Stimulated activated effector memory CD8-positive, alpha-beta T cell treated with anti-CD3 and anti-CD28 coated beads, Interleukin-12 subunit alpha, Interleukin-12 subunit beta, amount 100 ng/mL, for 72 hours (primary cell): ENCODE measurements at regions not wholly inside any gene's neighbourhood (a gene's known extent, or its start where the extent isn't known, plus 50 kb on each side); places are given as distances from the start of the nearest gene placed in this dataset.

Source experiments
- ATAC-seq: fragments of 150-1000 bp; cut with Tn5 transposase; 2 replicates; pipeline ENCODE4 v1.10.0; 2021
- DNase-seq, 2 donors: peaks; one replicate each; pipeline ENCODE4 v3.0.0; 2021 to 2022; ENCODE audit warnings: low spot score in 2 of 2
- H3K27ac Mint-ChIP-seq: one replicate; pipeline ENCODE4 v1.8.0; 2022; ENCODE audit warnings: mild to moderate bottlenecking, mixed read lengths
- H3K36me3 Mint-ChIP-seq: one replicate; pipeline ENCODE4 v1.8.0; 2022; ENCODE audit warnings: mild to moderate bottlenecking, mixed read lengths
- H3K4me1 Mint-ChIP-seq: one replicate; pipeline ENCODE4 v1.8.0; 2022; ENCODE audit warnings: mixed read lengths
- H3K4me3 Mint-ChIP-seq: one replicate; pipeline ENCODE4 v1.8.0; 2022; ENCODE audit warnings: mild to moderate bottlenecking, mixed read lengths
- H3K9me3 Mint-ChIP-seq: one replicate; pipeline ENCODE4 v1.8.0; 2022; ENCODE audit warnings: mixed read lengths

DNA sequence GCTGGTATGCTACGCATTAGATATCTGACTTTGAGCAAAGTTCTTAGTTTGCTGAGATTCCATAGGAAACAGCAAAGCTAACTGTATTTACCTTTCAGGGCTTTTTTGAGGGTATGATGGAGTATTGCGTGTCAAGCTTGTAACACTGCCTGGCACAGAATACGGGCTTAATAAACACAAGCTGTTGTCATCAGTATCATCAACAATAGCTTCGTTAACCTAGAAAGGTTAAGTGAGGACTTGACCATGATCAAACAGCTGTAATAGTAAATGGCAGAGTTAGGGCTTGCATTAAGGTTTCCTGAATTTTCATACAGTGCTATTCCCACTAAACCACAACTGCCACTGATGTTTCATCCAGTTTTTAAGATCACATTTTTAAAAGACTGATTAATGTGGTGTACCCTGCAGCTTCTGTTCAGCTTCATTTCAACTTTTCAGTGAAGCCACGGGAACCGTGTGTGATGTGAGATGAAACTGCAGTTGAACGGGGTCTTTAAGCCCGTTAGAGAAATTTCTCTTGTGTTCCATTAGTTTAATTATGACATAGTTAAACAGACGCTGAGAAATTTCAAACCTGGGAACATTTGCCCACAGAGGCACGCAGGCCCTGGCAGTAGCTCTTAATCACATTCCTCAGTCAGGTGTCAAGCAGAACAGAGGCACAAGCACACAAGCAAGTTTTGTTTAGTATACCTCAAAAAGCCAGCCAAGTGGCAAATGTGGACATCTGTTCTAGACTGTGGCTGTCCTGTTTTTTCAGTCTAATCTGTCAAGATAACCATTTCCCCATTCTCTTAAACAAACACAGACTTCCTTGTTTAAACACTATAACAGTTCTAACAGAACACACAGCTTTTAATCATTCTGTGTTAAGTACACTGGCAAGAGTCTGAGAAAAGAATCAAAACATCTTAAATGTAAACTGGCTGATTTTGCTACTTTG lies 147.1 kb downstream of the ZNF608 start:
- H3K4me3 Mint-ChIP-seq = no peak overlapping the region
- ATAC-seq (no peak), DNase-seq (no peak)
- H3K9me3 Mint-ChIP-seq = peaks cover 2% of the 10 kb centered on the region
- no peaks in the 10 kb centered on the region for H3K4me1 Mint-ChIP-seq
- H3K27ac Mint-ChIP-seq = no peak overlapping the region
- no peaks in the 10 kb centered on the region for H3K36me3 Mint-ChIP-seq

- DNase-seq (no peak), ATAC-seq (no peak)
- H3K27ac Mint-ChIP-seq = no peak overlapping the region
- no peaks in the 10 kb centered on the region for H3K36me3 Mint-ChIP-seq
- peaks cover 2% of the 10 kb centered on the region for H3K9me3 Mint-ChIP-seq
- H3K4me3 Mint-ChIP-seq = no peak overlapping the region
- H3K4me1 Mint-ChIP-seq = no peaks in the 10 kb centered on the region
Measured at GRCh38 chr5:124596595-124597421, 149.6 kb downstream of the ZNF608 start.

GRCh38 chr5:124593952-124594351 lies 152.5 kb downstream of the ZNF608 start:
- H3K27ac Mint-ChIP-seq = no peak overlapping the region
- no peak for ATAC-seq
- no peaks in the 10 kb centered on the region for H3K36me3 Mint-ChIP-seq
- H3K9me3 Mint-ChIP-seq = peaks cover 2% of the 10 kb centered on the region
- no peak for DNase-seq
- H3K4me1 Mint-ChIP-seq = no peaks in the 10 kb centered on the region
- H3K4me3 Mint-ChIP-seq = no peak overlapping the region

- H3K27ac Mint-ChIP-seq = no peak overlapping the region
- ATAC-seq (no peak), DNase-seq (no peak)
- no peaks in the 10 kb centered on the region for H3K4me1 Mint-ChIP-seq
- no peaks in the 10 kb centered on the region for H3K36me3 Mint-ChIP-seq
- peaks cover 2% of the 10 kb centered on the region for H3K9me3 Mint-ChIP-seq
- no peak overlapping the region for H3K4me3 Mint-ChIP-seq
Measured at GRCh38 chr5:124592891-124593290, 153.5 kb downstream of the ZNF608 start.

DNA sequence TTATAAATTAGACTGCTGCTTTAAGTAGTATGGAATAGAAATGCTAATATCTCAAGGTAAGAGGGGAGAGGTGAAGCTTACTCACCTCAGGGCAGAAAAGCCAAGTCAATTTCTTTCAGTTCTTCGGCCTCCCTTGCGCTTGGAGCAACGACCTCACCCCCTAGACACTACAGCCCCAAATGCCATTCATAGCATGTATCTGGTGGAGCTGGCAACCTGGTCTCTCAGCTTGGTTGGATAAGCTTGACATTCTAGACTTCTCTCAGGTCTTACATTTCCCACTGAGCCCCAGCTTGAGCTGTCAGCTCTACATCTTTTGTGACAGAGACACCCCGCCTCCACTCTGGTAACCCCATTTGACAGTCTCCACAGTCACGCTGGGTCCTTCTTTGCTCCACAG lies 154.9 kb downstream of the ZNF608 start:
- H3K27ac Mint-ChIP-seq = no peak overlapping the region
- no peaks in the 10 kb centered on the region for H3K4me1 Mint-ChIP-seq
- H3K9me3 Mint-ChIP-seq = peaks cover 3% of the 10 kb centered on the region
- no peak for ATAC-seq
- H3K36me3 Mint-ChIP-seq = no peaks in the 10 kb centered on the region
- no peak for DNase-seq
- no peak overlapping the region for H3K4me3 Mint-ChIP-seq

- Mint-ChIP-seq H3K9me3 (peaks cover 6% of the 10 kb centered on the region), H3K27ac (no peak overlapping the region), H3K4me1 (no peaks in the 10 kb centered on the region), H3K36me3 (no peaks in the 10 kb centered on the region), H3K4me3 (no peak overlapping the region)
- DNase-seq (no peak), ATAC-seq (no peak)
Measured at GRCh38 chr5:124590686-124591085, 155.8 kb downstream of the ZNF608 start.

DNA sequence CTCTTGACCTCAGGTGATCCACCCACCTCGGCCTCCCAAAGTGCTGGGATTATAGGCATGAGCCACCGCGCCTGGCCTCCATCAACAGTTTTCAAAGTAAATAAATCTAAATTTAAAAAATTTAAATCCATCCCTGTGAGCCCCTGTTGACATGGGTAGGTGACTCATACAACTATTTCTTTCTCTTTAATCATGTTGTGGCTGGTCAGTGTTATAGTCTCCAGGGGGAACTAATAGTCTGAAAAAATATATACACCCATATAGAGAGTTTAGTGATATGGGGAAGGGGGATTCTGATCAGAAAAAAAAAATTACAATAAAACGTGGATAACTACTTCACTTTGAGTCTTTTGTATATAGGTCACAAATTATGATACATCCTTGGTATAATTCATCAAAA lies 159.2 kb downstream of the ZNF608 start:
- Mint-ChIP-seq H3K4me3 (no peak overlapping the region), H3K27ac (no peak overlapping the region), H3K9me3 (peaks cover 3% of the 10 kb centered on the region), H3K36me3 (no peaks in the 10 kb centered on the region), H3K4me1 (no peaks in the 10 kb centered on the region)
- DNase-seq = no peak
- ATAC-seq = no peak

GRCh38 chr5:124584991-124585715 lies 161.3 kb downstream of the ZNF608 start:
- Mint-ChIP-seq H3K27ac (no peak overlapping the region), H3K9me3 (peaks cover 3% of the 10 kb centered on the region), H3K4me1 (no peaks in the 10 kb centered on the region), H3K36me3 (no peaks in the 10 kb centered on the region), H3K4me3 (no peak overlapping the region)
- DNase-seq (no peak), ATAC-seq (peak; percentile 29)

DNA sequence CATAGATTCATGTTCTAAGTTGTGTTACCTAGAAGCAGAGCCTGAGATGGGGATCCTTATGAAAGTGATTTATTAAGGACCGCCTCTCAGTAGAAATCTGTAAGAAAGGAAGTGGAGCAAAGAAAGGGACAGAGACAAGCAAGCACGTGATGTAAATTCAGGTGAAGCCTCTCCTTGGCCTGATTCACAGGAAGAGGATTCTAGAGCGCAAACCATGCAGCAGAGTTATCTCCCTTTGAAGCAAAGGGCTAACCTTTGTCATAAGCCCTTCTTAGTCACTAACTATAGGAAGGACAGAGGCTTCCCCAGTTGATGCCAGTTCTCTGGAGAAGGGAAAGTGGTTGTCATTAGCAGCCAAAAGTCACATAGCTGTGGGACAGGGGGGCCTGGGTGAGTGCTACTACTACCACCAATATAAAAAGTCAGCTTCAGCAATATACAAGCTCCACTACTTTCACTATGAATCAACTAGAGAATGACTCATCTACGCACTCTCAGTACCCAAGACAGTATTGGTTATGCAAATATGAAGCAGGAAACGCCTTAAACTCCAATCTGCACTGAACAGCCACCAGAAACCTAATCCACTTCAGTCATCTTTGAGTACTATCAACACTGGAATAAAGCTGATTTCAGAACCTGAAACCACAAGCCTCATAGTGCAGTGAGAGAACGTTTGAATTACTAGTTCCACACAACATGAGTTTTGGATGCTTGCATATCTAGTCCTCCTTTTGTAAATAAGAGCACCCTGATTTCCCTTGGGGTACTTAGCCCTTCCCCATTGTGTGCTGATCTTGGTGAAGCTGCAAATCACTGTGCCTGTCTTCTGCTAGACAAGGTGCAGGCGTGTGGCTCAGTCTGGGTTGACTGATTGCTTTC lies 162.7 kb downstream of the ZNF608 start:
- Mint-ChIP-seq H3K4me1 (no peaks in the 10 kb centered on the region), H3K36me3 (no peaks in the 10 kb centered on the region), H3K9me3 (peaks cover 3% of the 10 kb centered on the region), H3K27ac (no peak overlapping the region), H3K4me3 (no peak overlapping the region)
- ATAC-seq (peak; percentile 93), DNase-seq (no peak)

DNA sequence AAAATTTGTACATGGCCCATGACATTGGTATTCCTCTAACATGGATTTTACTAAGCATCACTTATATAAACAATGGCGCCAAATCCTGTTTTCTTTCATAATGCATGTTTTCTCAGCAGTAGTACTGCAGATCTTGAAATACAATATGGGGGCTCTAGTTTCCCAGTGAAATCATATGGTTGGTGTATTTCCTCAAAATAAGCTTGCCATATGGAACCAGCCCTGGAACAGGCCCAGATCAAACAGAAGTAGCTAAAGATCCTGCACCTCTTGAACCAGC lies 163.9 kb downstream of the ZNF608 start:
- H3K27ac Mint-ChIP-seq = no peak overlapping the region
- H3K4me3 Mint-ChIP-seq = no peak overlapping the region
- H3K9me3 Mint-ChIP-seq = peaks cover 3% of the 10 kb centered on the region
- no peak for ATAC-seq
- H3K4me1 Mint-ChIP-seq = no peaks in the 10 kb centered on the region
- no peak for DNase-seq
- H3K36me3 Mint-ChIP-seq = no peaks in the 10 kb centered on the region

- ATAC-seq (no peak), DNase-seq (no peak)
- H3K9me3 Mint-ChIP-seq = peaks cover 3% of the 10 kb centered on the region
- no peaks in the 10 kb centered on the region for H3K4me1 Mint-ChIP-seq
- H3K4me3 Mint-ChIP-seq = no peak overlapping the region
- no peaks in the 10 kb centered on the region for H3K36me3 Mint-ChIP-seq
- H3K27ac Mint-ChIP-seq = no peak overlapping the region
Measured at GRCh38 chr5:124581738-124582560, 164.5 kb downstream of the ZNF608 start.

DNA sequence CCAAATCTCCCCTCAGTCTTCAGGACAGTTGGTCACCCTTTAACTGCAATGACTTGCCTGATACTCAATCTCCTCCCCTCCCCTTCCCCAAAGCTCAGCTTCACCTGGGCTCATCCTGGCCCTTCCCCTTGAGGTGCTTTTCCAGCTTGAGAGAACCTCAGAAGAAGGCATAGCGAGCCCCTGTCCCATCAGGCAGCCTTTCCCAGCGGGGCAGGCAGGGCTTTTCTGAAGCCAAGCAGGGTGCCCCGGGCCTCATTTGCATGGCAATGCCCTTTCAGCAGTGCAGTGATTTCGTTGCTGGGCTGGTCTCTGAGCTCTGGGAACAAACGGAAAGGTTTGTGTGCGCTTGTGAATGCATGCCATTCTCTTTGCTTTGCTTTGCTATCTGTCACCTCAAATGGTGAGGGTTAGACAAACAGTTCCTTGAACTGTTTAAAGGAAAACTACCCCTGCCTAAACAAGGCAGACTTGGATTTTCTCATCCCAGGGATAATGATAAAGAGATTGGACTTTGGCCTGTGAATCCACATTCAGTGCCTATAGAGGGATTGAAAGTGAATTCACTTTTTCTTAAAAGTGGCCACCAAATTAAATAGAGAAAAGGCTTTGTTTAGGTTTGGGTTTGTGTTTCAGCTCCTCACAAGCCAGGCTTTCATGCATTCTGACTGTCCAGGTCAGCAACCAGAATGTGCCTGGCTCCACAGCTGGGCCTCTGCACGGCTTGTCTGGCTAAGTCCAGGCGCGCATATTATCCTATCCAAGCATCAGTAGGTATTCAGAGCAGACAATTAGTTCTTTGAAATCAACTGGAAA lies 165.3 kb downstream of the ZNF608 start:
- ATAC-seq (no peak), DNase-seq (no peak)
- no peak overlapping the region for H3K4me3 Mint-ChIP-seq
- no peak overlapping the region for H3K27ac Mint-ChIP-seq
- H3K36me3 Mint-ChIP-seq = no peaks in the 10 kb centered on the region
- no peaks in the 10 kb centered on the region for H3K4me1 Mint-ChIP-seq
- H3K9me3 Mint-ChIP-seq = peaks cover 4% of the 10 kb centered on the region

- no peak for DNase-seq
- no peak for ATAC-seq
- no peak overlapping the region for H3K4me3 Mint-ChIP-seq
- H3K27ac Mint-ChIP-seq = no peak overlapping the region
- H3K9me3 Mint-ChIP-seq = peaks cover 5% of the 10 kb centered on the region
- H3K4me1 Mint-ChIP-seq = no peaks in the 10 kb centered on the region
- H3K36me3 Mint-ChIP-seq = no peaks in the 10 kb centered on the region
Measured at GRCh38 chr5:124580512-124580911, 165.9 kb downstream of the ZNF608 start.
